ENCODE measurements at regions not wholly inside any gene's neighbourhood (a gene's known extent, or its start where the extent isn't known, plus 50 kb on each side); places are given as distances from the start of the nearest gene placed in this dataset.

- TF ChIP-seq CTCF (IDR thresholded peaks at IDR 0.05; ENCODE audit: control insufficient read depth, insufficient read depth, low read depth, low read length, missing control alignments): no peak
- no peak for DNase-seq (ENCODE audit: low read depth)
- H3K4me3 ChIP-seq (ENCODE audit: control insufficient read depth, low read depth, low read length): no peak overlapping the region
Observed at GRCh38 chr14:40318211-40318719, 886.0 kb upstream of the FBXO33 start.

- no peak for TF ChIP-seq CTCF (IDR thresholded peaks at IDR 0.05; ENCODE audit: control insufficient read depth, insufficient read depth, low read depth, low read length, missing control alignments)
- H3K4me3 ChIP-seq (ENCODE audit: control insufficient read depth, low read depth, low read length): no peak overlapping the region
- DNase-seq (ENCODE audit: low read depth): no peak
Observed at GRCh38 chr14:40317690-40318089, 885.5 kb upstream of the FBXO33 start.

GRCh38 chr14:40312296-40312695 is 880.1 kb upstream of the FBXO33 start:
- TF ChIP-seq CTCF (IDR thresholded peaks at IDR 0.05; ENCODE audit: control insufficient read depth, insufficient read depth, low read depth, low read length, missing control alignments): no peak
- no peak for DNase-seq (ENCODE audit: low read depth)
- H3K4me3 ChIP-seq (ENCODE audit: control insufficient read depth, low read depth, low read length): no peak overlapping the region

GRCh38 chr14:40309124-40309523 is 876.9 kb upstream of the FBXO33 start:
- no peak for DNase-seq (ENCODE audit: low read depth)
- no peak overlapping the region for H3K4me3 ChIP-seq (ENCODE audit: control insufficient read depth, low read depth, low read length)
- TF ChIP-seq CTCF (IDR thresholded peaks at IDR 0.05; ENCODE audit: control insufficient read depth, insufficient read depth, low read depth, low read length, missing control alignments): no peak

- no peak for DNase-seq (ENCODE audit: low read depth)
- no peak overlapping the region for H3K4me3 ChIP-seq (ENCODE audit: control insufficient read depth, low read depth, low read length)
- no peak for TF ChIP-seq CTCF (IDR thresholded peaks at IDR 0.05; ENCODE audit: control insufficient read depth, insufficient read depth, low read depth, low read length, missing control alignments)
Observed at GRCh38 chr14:40308240-40308639, 876.0 kb upstream of the FBXO33 start.

- no peak overlapping the region for H3K4me3 ChIP-seq (ENCODE audit: control insufficient read depth, low read depth, low read length)
- no peak for DNase-seq (ENCODE audit: low read depth)
- TF ChIP-seq CTCF (IDR thresholded peaks at IDR 0.05; ENCODE audit: control insufficient read depth, insufficient read depth, low read depth, low read length, missing control alignments): no peak
Observed at GRCh38 chr14:40296821-40297220, 864.6 kb upstream of the FBXO33 start.

GRCh38 chr14:40292664-40293063 is 860.4 kb upstream of the FBXO33 start:
- no peak for TF ChIP-seq CTCF (IDR thresholded peaks at IDR 0.05; ENCODE audit: control insufficient read depth, insufficient read depth, low read depth, low read length, missing control alignments)
- DNase-seq (ENCODE audit: low read depth): no peak
- no peak overlapping the region for H3K4me3 ChIP-seq (ENCODE audit: control insufficient read depth, low read depth, low read length)

Data from AG09309 (cell line).